Epithelial cell of esophagus (primary cell): ENCODE measurements at regions not wholly inside any gene's neighbourhood (a gene's known extent, or its start where the extent isn't known, plus 50 kb on each side); places are given as distances from the start of the nearest gene placed in this dataset.

Experiments used
- DNase-seq: peaks from one replicate; pipeline ENCODE4 v3.0.0; 2010; ENCODE audit warnings: low read depth
- H3K4me3 ChIP-seq: 2 replicates; pipeline ENCODE4 v1.5.1; 2011; ENCODE audit warnings: mild to moderate bottlenecking, low read length, control low read depth
- CTCF ChIP-seq: IDR thresholded peaks from 2 replicates; pipeline ENCODE4 v1.5.1; 2011; ENCODE audit warnings: low read depth, mild to moderate bottlenecking, low read length, control low read depth, inconsistent platforms; ENCODE audit not compliant: insufficient read depth; ENCODE audit errors: missing control alignments

GRCh38 chr10:111962951-111963350 lies 220.6 kb downstream of the GPAM start:
- DNase-seq: no peak
- no peak for TF ChIP-seq CTCF
- H3K4me3 ChIP-seq: no peak overlapping the region

GRCh38 chr10:111967116-111967515 lies 216.4 kb downstream of the GPAM start:
- H3K4me3 ChIP-seq: no peak overlapping the region
- no peak for TF ChIP-seq CTCF
- no peak for DNase-seq

- DNase-seq: peak; percentile 2
- no peak overlapping the region for H3K4me3 ChIP-seq
- TF ChIP-seq CTCF: no peak
These were observed 216.0 kb downstream of the GPAM start for GRCh38 chr10:111967547-111967946.

- TF ChIP-seq CTCF: no peak
- no peak overlapping the region for H3K4me3 ChIP-seq
- DNase-seq: no peak
These were observed 214.9 kb downstream of the GPAM start for GRCh38 chr10:111968647-111969046.

- H3K4me3 ChIP-seq: no peak overlapping the region
- no peak for DNase-seq
- TF ChIP-seq CTCF: no peak
These were observed 213.5 kb downstream of the GPAM start for GRCh38 chr10:111970111-111970510.

GRCh38 chr10:111972109-111972508 lies 211.5 kb downstream of the GPAM start:
- TF ChIP-seq CTCF: no peak
- H3K4me3 ChIP-seq: no peak overlapping the region
- no peak for DNase-seq

GRCh38 chr10:111973306-111973705 lies 210.3 kb downstream of the GPAM start:
- H3K4me3 ChIP-seq: no peak overlapping the region
- TF ChIP-seq CTCF: no peak
- DNase-seq: no peak
